ENCODE measurements at regions not wholly inside any gene's neighbourhood (a gene's known extent, or its start where the extent isn't known, plus 50 kb on each side); places are given as distances from the start of the nearest gene placed in this dataset.
"Not testable (repeated sequence)": the region's sequence is repeated elsewhere in the genome, so short reads cannot be mapped to it uniquely, and the experiment has no call there.

- not testable (repeated sequence) for DNase-seq (ENCODE audit: low spot score)
Measured at GRCh38 chr3:191741847-191742350, 280.9 kb downstream of the PYDC2 start.

DNA sequence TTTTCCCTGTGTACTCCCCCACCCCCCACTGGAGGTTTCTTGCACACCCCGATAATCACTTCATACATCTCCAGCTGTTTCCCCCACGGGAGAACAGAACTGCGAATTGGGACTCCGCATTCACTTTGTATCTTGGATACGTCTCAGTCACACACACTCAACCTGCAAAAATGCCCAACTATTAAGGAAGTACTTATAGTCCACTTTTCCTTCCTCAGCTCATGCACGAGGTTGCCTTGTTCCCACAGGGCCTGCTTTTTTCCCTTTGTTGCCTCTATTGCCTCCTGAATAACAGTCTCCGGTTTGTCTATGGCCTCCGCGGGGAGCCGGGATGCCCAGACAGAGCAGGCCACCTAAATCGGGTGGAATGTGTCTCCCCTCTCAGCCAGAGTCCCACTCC, 282.3 kb downstream of the PYDC2 start:
- no peak for DNase-seq (ENCODE audit: low spot score)

- no peak for DNase-seq (ENCODE audit: low spot score)
Measured at GRCh38 chr3:191750618-191751017, 289.7 kb downstream of the PYDC2 start.

DNA sequence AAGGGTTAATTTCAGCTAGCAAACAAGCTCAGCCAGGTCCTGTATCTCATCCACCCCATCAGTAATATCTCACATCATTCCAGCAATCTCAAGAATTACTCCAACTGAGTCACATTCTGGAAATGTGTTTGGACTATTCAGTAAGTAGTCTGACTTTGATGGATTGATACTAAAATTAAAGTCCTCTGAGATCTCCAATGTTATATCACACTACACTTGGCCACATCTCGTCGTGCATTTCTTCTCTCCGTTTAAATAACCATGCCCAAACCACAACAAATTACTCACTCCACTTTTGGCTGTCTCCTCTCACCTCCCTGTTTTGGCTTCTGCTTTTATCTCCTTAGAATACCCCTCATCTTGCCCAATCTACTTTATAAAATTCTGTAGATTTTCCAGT, 292.2 kb downstream of the PYDC2 start:
- DNase-seq (ENCODE audit: low spot score), result no peak

DNA sequence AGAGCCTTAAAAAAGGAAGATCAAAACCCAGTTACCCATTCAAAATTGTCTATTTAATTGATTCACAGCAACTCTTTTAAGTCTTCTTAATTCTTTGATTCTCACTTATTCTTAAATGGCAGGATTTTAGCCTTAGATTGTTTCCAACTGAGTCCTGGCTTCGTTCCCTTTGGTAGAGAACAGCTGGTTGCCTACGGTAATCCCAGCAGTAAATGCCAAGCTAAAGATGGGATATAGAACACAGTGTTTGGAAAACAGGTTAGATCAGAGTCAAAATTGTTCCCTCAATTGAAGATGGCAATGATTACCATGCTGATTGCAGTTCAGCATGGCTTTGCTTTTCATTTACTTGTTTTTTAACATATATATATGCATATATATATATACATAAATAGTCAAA, 300.9 kb downstream of the PYDC2 start:
- no peak for DNase-seq (ENCODE audit: low spot score)

DNA sequence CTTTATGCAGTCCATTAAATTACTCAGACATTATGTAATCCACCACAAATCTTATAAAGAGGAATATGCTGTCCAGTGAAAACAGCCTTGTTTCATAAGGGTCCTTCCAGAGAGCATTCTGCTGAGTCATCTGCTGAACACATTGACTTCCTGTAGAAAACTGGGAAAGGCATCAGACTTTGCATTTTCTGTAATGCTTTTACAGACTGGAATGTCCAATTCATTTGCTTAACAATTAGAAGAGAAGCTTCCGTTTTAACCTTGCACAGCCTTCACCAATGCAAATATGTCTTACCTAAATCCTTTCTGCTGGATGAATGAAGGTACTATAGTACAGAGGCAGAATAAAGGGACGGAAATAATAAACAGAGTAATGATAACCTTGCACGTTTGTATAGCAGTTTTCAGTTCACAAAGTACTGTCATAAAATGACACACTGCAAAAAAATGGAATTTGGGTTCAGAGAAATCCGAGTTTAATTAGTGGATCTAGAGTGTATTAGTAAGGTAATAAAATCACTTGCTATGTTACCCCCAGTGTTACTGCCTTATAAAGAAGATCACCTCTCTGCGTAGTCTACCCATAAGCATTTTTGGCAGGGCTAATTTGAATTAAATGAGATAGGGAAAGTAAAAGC, 301.5 kb downstream of the PYDC2 start:
- no peak for DNase-seq (ENCODE audit: low spot score)

DNA sequence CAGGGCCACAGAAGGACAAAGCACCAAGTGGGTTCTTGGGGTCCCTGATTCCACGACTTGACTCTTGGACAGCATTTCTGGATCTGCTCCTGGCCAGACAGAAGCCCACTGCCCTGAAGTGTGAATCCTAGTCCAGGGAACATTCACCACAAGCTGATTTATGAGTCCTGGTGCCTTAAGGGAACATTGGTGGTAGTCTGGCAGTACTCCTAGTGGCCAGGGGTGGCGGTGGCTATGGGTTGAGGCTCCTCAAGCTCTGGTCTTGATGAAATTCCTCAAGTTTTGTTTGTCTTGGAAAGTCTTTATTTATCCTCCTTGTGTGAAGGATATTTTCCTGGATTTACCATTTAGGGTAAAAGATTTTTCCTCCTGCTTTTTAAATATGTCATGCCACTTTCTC, 307.5 kb downstream of the PYDC2 start:
- peak; percentile 5 for DNase-seq (ENCODE audit: low spot score)

DNA sequence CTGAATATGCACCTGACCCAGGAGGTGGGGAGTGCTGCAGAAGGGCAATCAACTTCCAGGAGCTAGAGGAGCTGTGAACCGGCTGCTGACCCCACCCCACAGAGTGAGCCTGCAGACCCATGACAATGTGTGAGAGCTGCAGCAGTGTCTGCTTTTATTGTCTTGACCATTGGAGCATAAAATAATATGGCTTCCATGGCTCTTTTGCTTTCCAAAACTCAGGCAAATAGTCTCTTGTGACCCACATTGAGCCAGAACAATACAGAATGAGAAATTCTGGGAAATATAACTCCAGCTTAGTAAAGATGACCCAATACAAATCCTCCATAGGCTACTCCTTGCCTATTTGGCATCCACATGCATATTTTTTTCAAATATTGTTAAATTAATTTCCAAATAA, 309.6 kb downstream of the PYDC2 start:
- no peak for DNase-seq (ENCODE audit: low spot score)

GRCh38 chr3:191774485-191774884, 313.5 kb downstream of the PYDC2 start:
- DNase-seq (ENCODE audit: low spot score), result no peak

DNA sequence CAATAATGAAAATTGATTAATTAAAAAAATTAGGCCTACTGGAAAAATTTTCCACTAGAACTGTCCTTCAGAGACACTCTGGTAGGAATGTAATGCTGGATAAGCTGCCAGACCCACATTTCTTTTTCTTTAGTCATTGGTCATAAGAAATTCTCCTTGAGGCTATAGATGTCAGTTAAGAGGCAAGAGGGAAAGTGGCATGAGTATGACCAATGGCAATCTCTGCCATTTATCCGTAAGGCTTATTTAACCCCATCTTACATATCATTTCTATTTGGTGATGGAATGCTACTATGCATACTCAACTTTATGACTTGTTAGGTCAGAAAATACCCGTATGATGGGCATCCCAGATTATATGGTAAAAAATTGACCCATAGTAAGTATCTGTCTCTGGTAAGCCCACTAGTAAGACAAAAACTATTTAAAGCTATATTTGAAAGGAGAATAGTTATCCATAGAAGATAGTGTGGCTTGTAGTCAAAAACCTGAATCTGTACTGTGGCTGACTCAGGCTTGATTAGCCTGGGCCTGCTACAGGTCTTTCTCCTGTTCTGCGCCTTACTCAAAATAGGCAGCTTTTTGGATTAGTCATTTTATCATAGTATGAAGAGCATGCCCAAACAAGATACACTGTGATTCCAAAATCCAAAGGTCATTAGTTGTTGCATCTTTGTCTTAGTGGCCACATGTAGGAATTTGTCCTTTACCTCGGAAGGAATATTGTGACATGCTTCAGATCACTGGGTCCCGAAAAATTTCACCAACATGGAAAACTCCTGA, 314.7 kb downstream of the PYDC2 start:
- DNase-seq (ENCODE audit: low spot score), result no peak

- no peak for DNase-seq (ENCODE audit: low spot score)
Measured at GRCh38 chr3:191781044-191781443, 320.1 kb downstream of the PYDC2 start.

DNA sequence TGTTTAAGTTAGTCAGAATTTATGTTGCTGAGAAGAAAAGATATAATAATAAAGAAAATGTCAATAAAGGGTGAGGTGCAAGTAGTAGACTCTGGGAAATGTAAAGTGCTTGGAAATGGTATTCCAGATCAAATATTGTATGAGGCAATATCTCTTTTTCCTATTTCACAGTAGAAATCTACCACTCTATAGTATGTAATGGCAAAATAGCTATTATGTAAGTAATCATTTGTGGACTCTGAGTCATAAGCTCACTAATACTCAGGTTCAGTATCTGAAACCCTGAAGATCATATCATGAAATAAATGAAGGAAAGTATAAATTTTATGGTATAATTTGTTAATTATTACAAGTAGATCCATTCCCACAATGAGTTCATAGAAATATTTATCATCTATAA, 322.1 kb downstream of the PYDC2 start:
- DNase-seq (ENCODE audit: low spot score), result no peak

DNA sequence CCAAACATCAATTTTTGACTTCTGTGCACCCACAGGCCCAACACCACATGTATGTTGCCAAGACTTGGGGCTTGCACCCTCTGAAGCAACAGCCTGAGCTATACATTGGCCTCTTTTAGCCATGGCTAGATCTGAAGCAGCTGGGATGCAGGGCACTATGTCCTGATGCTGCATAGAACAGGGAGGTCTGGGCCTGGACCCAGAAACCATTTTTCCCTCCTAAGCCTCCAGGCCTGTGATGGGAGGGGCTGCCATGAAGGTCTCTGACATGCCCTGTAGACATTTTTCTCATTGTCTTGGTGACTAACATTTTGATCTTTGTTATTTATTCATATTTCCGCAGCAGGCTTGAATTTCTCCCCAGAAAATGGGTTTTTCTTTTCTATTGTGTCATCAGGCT, 330.0 kb downstream of the PYDC2 start:
- DNase-seq (ENCODE audit: low spot score), result no peak

- no peak for DNase-seq (ENCODE audit: low spot score)
Measured at GRCh38 chr3:191792580-191792979, 331.6 kb downstream of the PYDC2 start.

DNA sequence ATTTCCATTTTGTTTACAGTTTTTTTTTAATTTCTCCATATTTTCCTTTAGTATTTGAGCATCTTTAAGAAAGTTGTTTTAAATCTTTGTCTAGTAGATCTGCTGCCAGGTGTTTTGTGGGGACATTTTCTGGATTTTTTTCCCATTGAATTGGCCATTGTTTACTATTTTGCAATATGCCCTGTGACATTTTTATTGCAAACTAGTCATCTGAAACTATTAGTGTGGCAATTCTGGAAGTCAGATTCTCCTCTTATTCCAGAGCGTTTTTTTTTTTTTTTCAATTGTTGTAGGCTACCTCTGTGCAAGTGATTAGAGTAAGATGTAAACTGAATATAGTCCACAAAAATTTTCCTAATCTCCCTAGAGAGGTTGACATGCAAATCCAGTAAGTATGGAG, 334.2 kb downstream of the PYDC2 start:
- DNase-seq (ENCODE audit: low spot score), result no peak

- no peak for DNase-seq (ENCODE audit: low spot score)
Measured at GRCh38 chr3:191797271-191797670, 336.3 kb downstream of the PYDC2 start.

DNA sequence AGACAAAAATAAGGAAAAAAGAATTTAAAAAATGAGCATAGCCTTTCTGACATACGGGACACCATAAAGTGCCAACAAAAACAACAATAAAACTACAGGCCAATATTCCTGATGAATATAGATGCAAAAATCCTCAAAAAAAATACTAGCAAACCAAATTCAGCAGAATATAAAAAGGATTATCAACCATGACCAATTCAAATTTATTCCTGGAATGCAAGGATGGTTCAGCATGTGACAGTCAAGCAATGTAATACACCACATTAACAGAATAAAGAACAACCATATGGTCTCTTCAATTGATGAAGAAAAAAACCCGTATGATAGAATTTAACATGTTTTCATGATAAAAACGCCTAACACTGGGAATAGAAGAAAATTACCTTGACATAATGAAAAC, 341.7 kb downstream of the PYDC2 start:
- DNase-seq (ENCODE audit: low spot score), result no peak

DNA sequence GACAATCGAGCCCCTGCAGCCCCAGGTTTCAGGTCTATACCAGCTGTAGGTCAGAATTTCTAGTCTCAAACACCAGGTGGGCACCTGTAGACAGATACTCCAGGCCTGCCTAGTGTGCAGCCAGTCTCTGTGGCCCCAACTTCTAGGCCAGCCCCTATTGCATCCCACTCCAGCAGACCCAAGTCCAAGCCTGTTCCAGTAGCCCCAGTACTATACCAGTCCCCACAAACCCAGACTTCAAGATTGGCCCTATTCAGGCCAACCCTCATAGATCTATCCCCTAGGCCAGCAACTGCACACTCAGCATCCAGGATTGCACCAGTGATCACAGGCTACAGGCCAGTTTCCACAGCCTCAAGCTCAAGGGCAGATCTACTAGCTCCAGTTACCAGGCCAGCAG, 344.0 kb downstream of the PYDC2 start:
- no peak for DNase-seq (ENCODE audit: low spot score)

- no peak for DNase-seq (ENCODE audit: low spot score)
Measured at GRCh38 chr3:191808073-191808472, 347.1 kb downstream of the PYDC2 start.

DNA sequence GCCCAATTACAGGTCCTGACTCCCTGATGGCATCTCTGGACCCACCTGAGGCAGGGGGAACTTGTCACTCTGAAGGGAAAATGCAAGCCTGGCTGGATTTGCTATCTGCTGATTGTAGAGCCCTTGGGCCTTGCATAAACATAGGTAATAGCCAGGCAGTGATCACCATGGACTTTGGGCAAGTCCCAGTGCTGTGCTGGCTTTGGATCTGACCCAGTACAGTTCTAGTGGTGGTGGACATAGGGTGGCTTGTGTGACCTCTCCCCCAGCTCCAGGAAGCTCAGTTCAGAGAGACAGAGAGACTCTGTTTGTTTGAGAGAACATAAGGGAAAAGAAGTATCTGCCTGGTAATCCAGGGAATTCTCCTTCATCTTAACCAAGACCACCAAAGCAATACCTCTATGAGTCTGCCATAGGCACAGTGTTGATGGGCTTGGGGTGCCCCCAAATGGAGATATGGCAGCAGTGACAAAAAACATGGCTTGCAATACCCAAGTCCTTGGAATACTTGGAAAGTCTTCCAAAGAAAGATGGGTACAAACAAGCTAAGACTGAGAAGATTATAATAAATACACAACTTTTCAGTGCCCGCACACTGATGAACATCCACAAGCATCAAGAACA, 348.5 kb downstream of the PYDC2 start:
- no peak for DNase-seq (ENCODE audit: low spot score)

- no peak for DNase-seq (ENCODE audit: low spot score)
Measured at GRCh38 chr3:191813245-191813644, 352.3 kb downstream of the PYDC2 start.

DNA sequence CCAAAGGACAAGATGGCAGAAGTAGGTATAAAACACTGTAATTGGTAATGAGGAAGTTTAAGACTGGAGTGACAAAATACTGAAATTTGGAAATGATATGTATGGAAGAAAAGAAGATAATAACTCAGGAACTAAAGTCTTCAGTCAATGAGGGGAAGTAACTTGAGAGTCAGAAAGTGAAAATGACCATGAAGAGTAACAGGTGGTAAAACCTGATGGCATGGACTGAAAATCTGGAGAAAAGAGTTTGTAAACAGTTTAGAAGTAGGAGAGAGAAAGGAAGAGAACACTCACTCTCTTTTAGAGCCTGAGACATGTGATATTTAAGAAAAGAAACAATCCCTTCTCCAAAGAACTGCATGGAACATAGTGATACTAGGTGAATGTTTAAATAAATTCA, 387.9 kb downstream of the PYDC2 start:
- no peak for DNase-seq (ENCODE audit: low spot score)

GRCh38 chr3:191859531-191859930, 398.6 kb downstream of the PYDC2 start:
- no peak for DNase-seq (ENCODE audit: low spot score)
